A549 (cell line): ENCODE measurements at regions not wholly inside any gene's neighbourhood (a gene's known extent, or its start where the extent isn't known, plus 50 kb on each side); places are given as distances from the start of the nearest gene placed in this dataset.

ENCODE experiments used
- BHLHE40 ChIP-seq: IDR thresholded peaks from 2 replicates; pipeline ENCODE4 v1.6.1; 2012; ENCODE audit warnings: low read depth, low read length, inconsistent platforms
- CHD4 ChIP-seq: fragments of 200-600 bp; sonication (generic); IDR thresholded peaks from 2 replicates; pipeline ENCODE4 v1.6.1; 2016; ENCODE audit warnings: antibody characterized with exemption, mild to moderate bottlenecking, borderline replicate concordance
- EHMT2 ChIP-seq: fragments of 200-600 bp; sonication (generic); IDR thresholded peaks from 2 replicates; pipeline ENCODE4 v1.6.1; 2016; ENCODE audit warnings: antibody characterized with exemption, low read depth, mild to moderate bottlenecking, moderate library complexity
- EP300 ChIP-seq, 2 experiments: fragments of >200 bp; sonication (Bioruptor Twin); formaldehyde crosslinking; IDR thresholded peaks; 2 replicates in 1 of 2; 3 replicates in 1 of 2; pipeline ENCODE4 v1.6.1; 2016 to 2017
- ESRRA ChIP-seq: fragments of 150-350 bp; IDR thresholded peaks from 2 replicates; pipeline ENCODE4 v1.6.1; 2014; ENCODE audit warnings: mild to moderate bottlenecking, low read length, borderline replicate concordance
- JUNB ChIP-seq: fragments of >200 bp; sonication (Bioruptor Twin); formaldehyde crosslinking; IDR thresholded peaks from 2 replicates; pipeline ENCODE4 v1.6.1; 2016
- MAZ ChIP-seq: fragments of 150-350 bp; IDR thresholded peaks from 2 replicates; pipeline ENCODE4 v1.6.1; 2014; ENCODE audit warnings: antibody characterized with exemption, low read depth, low read length, borderline replicate concordance
- POLR2A ChIP-seq: IDR thresholded peaks from 2 replicates; pipeline ENCODE4 v1.6.1; 2012; ENCODE audit warnings: mild to moderate bottlenecking, low read length
- POLR2AphosphoS2 ChIP-seq: conservative IDR thresholded peaks from 2 replicates; pipeline ENCODE4 v1.6.1; 2012; ENCODE audit warnings: low read length, improper control_type of control experiment, inconsistent platforms
- ZSCAN20 ChIP-seq: fragments of 250-450 bp; sonication (Bioruptor Pico); IDR thresholded peaks from 2 replicates; pipeline ENCODE4 v1.8.0; 2022; ENCODE audit warnings: mild to moderate bottlenecking, moderate library complexity
- TF ChIP-seq, protein P1 (sequence below): fragments of >200 bp; sonication (Bioruptor Twin); formaldehyde crosslinking; IDR thresholded peaks from 3 replicates; pipeline ENCODE4 v1.5.1; 2016
- TF ChIP-seq, protein P2 (sequence below): IDR thresholded peaks from 2 replicates; pipeline ENCODE4 v1.6.1; 2012
- TF ChIP-seq, protein P3 (sequence below): fragments of 150-350 bp; IDR thresholded peaks from 2 replicates; pipeline ENCODE4 v1.6.1; 2014; ENCODE audit warnings: low read depth, mild to moderate bottlenecking, low read length

DNA sequence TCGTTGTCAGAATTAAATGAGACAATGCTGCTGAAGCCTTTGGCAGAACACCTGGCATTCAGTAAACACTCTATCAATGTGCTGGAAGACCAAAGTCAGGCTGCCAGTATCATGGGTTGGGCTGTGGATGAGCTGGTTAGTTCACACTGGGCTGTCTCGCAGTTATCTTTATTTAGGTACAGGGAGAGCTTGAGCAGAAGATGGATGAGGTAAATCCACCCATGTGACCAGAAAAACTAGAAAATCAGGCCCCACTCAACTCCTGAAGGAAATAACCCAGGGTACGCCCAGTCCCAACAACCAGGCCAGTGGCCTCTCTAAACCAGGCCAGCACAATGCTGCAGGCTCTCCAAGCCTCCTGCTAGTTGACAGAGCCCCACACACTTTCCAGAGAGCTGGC lies 330.3 kb downstream of the TNS1 start:
- TF ChIP-seq BHLHE40 (no peak), JUNB (no peak), EP300 (IDR thresholded peaks at IDR 0.05) (no peak), POLR2A (no peak), EHMT2 (no peak), ZSCAN20 (no peak), ESRRA (no peak), POLR2AphosphoS2 (no peak), CHD4 (no peak), MAZ (no peak)
- TF ChIP-seq, protein P1, sequence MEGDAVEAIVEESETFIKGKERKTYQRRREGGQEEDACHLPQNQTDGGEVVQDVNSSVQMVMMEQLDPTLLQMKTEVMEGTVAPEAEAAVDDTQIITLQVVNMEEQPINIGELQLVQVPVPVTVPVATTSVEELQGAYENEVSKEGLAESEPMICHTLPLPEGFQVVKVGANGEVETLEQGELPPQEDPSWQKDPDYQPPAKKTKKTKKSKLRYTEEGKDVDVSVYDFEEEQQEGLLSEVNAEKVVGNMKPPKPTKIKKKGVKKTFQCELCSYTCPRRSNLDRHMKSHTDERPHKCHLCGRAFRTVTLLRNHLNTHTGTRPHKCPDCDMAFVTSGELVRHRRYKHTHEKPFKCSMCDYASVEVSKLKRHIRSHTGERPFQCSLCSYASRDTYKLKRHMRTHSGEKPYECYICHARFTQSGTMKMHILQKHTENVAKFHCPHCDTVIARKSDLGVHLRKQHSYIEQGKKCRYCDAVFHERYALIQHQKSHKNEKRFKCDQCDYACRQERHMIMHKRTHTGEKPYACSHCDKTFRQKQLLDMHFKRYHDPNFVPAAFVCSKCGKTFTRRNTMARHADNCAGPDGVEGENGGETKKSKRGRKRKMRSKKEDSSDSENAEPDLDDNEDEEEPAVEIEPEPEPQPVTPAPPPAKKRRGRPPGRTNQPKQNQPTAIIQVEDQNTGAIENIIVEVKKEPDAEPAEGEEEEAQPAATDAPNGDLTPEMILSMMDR: no peak
- TF ChIP-seq, protein P2, sequence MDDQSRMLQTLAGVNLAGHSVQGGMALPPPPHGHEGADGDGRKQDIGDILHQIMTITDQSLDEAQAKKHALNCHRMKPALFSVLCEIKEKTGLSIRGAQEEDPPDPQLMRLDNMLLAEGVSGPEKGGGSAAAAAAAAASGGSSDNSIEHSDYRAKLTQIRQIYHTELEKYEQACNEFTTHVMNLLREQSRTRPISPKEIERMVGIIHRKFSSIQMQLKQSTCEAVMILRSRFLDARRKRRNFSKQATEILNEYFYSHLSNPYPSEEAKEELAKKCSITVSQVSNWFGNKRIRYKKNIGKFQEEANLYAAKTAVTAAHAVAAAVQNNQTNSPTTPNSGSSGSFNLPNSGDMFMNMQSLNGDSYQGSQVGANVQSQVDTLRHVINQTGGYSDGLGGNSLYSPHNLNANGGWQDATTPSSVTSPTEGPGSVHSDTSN: no peak
- TF ChIP-seq, protein P3, sequence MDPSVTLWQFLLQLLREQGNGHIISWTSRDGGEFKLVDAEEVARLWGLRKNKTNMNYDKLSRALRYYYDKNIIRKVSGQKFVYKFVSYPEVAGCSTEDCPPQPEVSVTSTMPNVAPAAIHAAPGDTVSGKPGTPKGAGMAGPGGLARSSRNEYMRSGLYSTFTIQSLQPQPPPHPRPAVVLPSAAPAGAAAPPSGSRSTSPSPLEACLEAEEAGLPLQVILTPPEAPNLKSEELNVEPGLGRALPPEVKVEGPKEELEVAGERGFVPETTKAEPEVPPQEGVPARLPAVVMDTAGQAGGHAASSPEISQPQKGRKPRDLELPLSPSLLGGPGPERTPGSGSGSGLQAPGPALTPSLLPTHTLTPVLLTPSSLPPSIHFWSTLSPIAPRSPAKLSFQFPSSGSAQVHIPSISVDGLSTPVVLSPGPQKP: no peak
